Naive thymus-derived CD4-positive, alpha-beta T cell (primary cell): ENCODE measurements at regions not wholly inside any gene's neighbourhood (a gene's known extent, or its start where the extent isn't known, plus 50 kb on each side); places are given as distances from the start of the nearest gene placed in this dataset.

Source experiments
- ATAC-seq: fragments of 150-1000 bp; cut with Tn5 transposase; 2 replicates; pipeline ENCODE4 v1.10.0; 2021; ENCODE audit warnings: mild to moderate bottlenecking, moderate library complexity
- CTCF ChIA-PET: fragments of 350-600 bp; sonication (Branson Sonifier 250); formaldehyde crosslinking; loops from one replicate; lab custom pipeline; 2021; ENCODE audit warnings: antibody characterized with exemption; lab: Charles Lee
- POLR2A ChIA-PET: fragments of 350-600 bp; sonication (Branson Sonifier 250); formaldehyde crosslinking; loops from one replicate; lab custom pipeline; 2021; ENCODE audit warnings: antibody characterized with exemption, inconsistent platforms; lab: Charles Lee
- DNase-seq, 9 donors: peaks; one replicate each; pipeline versions ENCODE4 v3.0.0 to v3.0.0-alpha.2; 2020 to 2022; ENCODE audit warnings: mixed read lengths in 1 of 9
- H3K27ac ChIP-seq: one replicate; pipeline ENCODE4 v1.7.0; 2013; ENCODE audit warnings: mild to moderate bottlenecking, low read depth, low read length, moderate library complexity
- H3K27me3 ChIP-seq, 2 donors: one replicate each; pipeline ENCODE4 v1.7.0; 2013; ENCODE audit warnings: low read length in 2 of 2, mild to moderate bottlenecking in 2 of 2, moderate library complexity in 2 of 2; ENCODE audit not compliant: control insufficient read depth in 2 of 2, insufficient read depth in 2 of 2
- H3K36me3 ChIP-seq, 3 experiments: 1 replicate in 2 of 3; 2 replicates in 1 of 3; pipeline ENCODE4 v1.7.0; 2013; ENCODE audit warnings: low read length in 3 of 3, mild to moderate bottlenecking in 3 of 3, moderate library complexity in 1 of 3; ENCODE audit not compliant: insufficient read depth in 3 of 3, control insufficient read depth in 2 of 3
- H3K4me1 ChIP-seq, 2 donors: one replicate each; pipeline ENCODE4 v1.7.0; 2013; ENCODE audit warnings: low read length in 2 of 2, mild to moderate bottlenecking in 2 of 2, moderate library complexity in 1 of 2; ENCODE audit not compliant: control insufficient read depth in 2 of 2, insufficient read depth in 2 of 2
- H3K4me3 ChIP-seq: 2 replicates; pipeline ENCODE4 v1.7.0; 2013; ENCODE audit warnings: mild to moderate bottlenecking, low read length
- H3K9me3 ChIP-seq, 3 experiments: 1 replicate in 2 of 3; 2 replicates in 1 of 3; pipeline ENCODE4 v1.7.0; 2013; ENCODE audit warnings: low read length in 3 of 3; ENCODE audit not compliant: control insufficient read depth in 2 of 3
- H3K27ac Mint-ChIP-seq, 9 donors: one replicate each; pipeline ENCODE4 v1.8.0; 2020 to 2022; ENCODE audit warnings: mixed read lengths in 9 of 9, mild to moderate bottlenecking in 8 of 9, moderate library complexity in 5 of 9, inconsistent platforms in 2 of 9
- H3K27me3 Mint-ChIP-seq, 5 donors: one replicate each; pipeline ENCODE4 v1.8.0; 2021 to 2022; ENCODE audit warnings: mixed read lengths in 5 of 5, mild to moderate bottlenecking in 1 of 5
- H3K36me3 Mint-ChIP-seq, 5 donors: one replicate each; pipeline ENCODE4 v1.8.0; 2020 to 2022; ENCODE audit warnings: mixed read lengths in 5 of 5, mild to moderate bottlenecking in 3 of 5, inconsistent platforms in 1 of 5
- H3K4me1 Mint-ChIP-seq, 7 donors: one replicate each; pipeline ENCODE4 v1.8.0; 2020 to 2022; ENCODE audit warnings: mixed read lengths in 7 of 7, mild to moderate bottlenecking in 3 of 7, inconsistent platforms in 1 of 7
- H3K4me3 Mint-ChIP-seq, 10 donors: one replicate each; pipeline ENCODE4 v1.8.0; 2020 to 2022; ENCODE audit warnings: mild to moderate bottlenecking in 10 of 10, mixed read lengths in 10 of 10, moderate library complexity in 6 of 10, inconsistent platforms in 2 of 10
- H3K9me3 Mint-ChIP-seq, 11 donors: one replicate each; pipeline ENCODE4 v1.8.0; 2020 to 2022; ENCODE audit warnings: mixed read lengths in 11 of 11, mild to moderate bottlenecking in 4 of 11, inconsistent platforms in 1 of 11, moderate library complexity in 1 of 11
- intact Hi-C, 2 donors: fragments of 100-400 bp; cut with micrococcal nuclease; formaldehyde crosslinking; loops; one replicate each; pipeline ENCODE4 v1.15.1; 2023

DNA sequence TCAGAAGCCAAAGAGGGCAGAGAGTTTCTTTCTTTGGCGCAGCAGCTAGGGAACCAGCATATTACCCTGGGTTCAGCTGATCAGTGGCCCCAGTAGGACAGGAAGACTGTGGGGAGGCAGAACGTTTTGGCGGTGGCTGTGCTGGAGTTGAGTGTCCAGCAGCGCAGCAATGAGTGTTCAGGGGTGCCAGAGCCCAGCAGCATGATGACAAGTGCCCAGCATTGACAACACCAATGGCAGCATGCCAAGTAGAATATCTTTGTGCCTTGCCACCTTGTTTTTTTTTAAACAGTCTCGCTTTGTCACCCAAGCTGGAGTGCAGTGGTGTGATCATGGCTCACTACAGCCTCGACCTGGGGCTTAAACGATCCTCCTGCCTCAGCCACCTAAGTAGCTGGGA, 106.7 kb upstream of the CDC42BPA start:
- ATAC-seq = no peak
- H3K27me3 Mint-ChIP-seq = peaks cover 0 to 29% (median 21%) of the 10 kb centered on the region in 5 donors
- POLR2A ChIA-PET = no interaction called here
- Histone ChIP-seq H3K27ac (no peak overlapping the region), H3K9me3 (no peaks in the 10 kb centered on the region), H3K27me3 (peaks cover 0 to 4% of the 10 kb centered on the region in 2 donors), H3K4me3 (no peak overlapping the region), H3K4me1 (no peaks in the 10 kb centered on the region), H3K36me3 (no peaks in the 10 kb centered on the region)
- H3K36me3 Mint-ChIP-seq = no peaks in the 10 kb centered on the region
- no peak overlapping the region for H3K4me3 Mint-ChIP-seq
- no peak for DNase-seq
- no peaks in the 10 kb centered on the region for H3K4me1 Mint-ChIP-seq
- H3K9me3 Mint-ChIP-seq = peaks cover 0 to 2% (median 0%) of the 10 kb centered on the region in 11 donors
- intact Hi-C loops = no loop called here
- CTCF ChIA-PET = no interaction called here
- no peak overlapping the region for H3K27ac Mint-ChIP-seq

DNA sequence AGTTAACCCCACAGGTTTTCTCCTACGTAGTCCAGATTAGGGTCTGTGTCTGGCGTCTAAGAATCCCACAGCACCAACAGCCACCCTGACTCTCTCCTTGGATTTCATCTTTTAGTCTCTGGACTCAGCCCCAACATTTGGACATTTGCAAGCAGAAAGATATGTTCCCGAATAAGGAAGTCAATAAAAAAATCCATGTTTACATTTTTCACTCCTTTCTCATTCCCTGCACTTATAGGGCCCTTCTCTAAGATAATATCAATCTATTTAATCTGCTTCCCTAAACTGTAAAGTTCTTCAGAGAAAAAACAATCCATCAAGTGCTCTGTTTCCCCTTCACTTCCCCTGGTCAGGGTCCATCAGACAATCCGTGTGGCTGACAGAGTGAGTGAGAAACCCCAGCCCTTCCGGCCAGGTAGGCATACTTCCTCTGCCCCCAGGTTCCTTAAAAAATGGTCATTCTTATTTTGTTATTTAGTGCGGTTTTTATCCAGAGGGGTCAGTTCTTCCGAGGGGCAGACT, 105.9 kb upstream of the CDC42BPA start:
- Histone ChIP-seq H3K27me3 (peaks cover 0 to 4% of the 10 kb centered on the region in 2 donors), H3K4me1 (no peaks in the 10 kb centered on the region), H3K4me3 (no peak overlapping the region), H3K36me3 (no peaks in the 10 kb centered on the region), H3K27ac (no peak overlapping the region), H3K9me3 (no peaks in the 10 kb centered on the region)
- ATAC-seq = no peak
- Mint-ChIP-seq H3K36me3 (no peaks in the 10 kb centered on the region), H3K27ac (no peak overlapping the region), H3K27me3 (peaks cover 0 to 31% (median 23%) of the 10 kb centered on the region in 5 donors), H3K9me3 (peaks cover 0 to 2% (median 0%) of the 10 kb centered on the region in 11 donors), H3K4me3 (no peak overlapping the region), H3K4me1 (no peaks in the 10 kb centered on the region)
- DNase-seq = no peak
- ChIA-PET POLR2A (no interaction called here), CTCF (no interaction called here)
- intact Hi-C loops = no loop called here

DNA sequence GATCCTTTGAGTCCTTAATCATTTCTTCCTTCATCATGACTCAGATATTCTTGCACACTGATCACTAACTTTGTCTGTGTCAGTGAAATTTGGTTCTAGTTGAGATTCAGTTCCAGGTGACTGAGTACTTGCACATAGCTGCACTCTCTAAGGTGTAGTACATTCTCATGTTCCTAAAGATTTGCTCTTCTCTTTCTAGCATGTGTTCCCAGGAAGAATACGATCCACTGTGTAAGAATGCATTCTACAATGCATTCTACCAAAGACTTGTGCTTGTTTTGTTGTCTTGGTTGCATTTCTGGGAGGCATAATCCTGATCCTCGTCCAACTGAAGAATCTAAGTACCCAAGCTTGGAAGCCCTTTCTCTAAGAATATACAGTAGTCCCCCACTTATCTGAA, 104.3 kb upstream of the CDC42BPA start:
- Histone ChIP-seq H3K4me1 (no peaks in the 10 kb centered on the region), H3K4me3 (no peak overlapping the region), H3K36me3 (no peaks in the 10 kb centered on the region), H3K27me3 (peaks cover 0 to 4% of the 10 kb centered on the region in 2 donors), H3K9me3 (no peaks in the 10 kb centered on the region), H3K27ac (no peak overlapping the region)
- intact Hi-C loops = no loop called here
- POLR2A ChIA-PET = no interaction called here
- no peak for ATAC-seq
- DNase-seq = no peak
- Mint-ChIP-seq H3K27me3 (peaks cover under 1 to 31% (median 22%) of the 10 kb centered on the region in 5 donors), H3K4me3 (no peak overlapping the region), H3K27ac (no peak overlapping the region), H3K9me3 (peaks cover 0 to 2% (median 0%) of the 10 kb centered on the region in 11 donors), H3K4me1 (no peaks in the 10 kb centered on the region), H3K36me3 (no peaks in the 10 kb centered on the region)
- CTCF ChIA-PET = interaction anchor here (0.6 kb wide), 1 partner anchor 539 kb away, joined by 3 read pairs; no protein-coding TSS in a partner anchor

DNA sequence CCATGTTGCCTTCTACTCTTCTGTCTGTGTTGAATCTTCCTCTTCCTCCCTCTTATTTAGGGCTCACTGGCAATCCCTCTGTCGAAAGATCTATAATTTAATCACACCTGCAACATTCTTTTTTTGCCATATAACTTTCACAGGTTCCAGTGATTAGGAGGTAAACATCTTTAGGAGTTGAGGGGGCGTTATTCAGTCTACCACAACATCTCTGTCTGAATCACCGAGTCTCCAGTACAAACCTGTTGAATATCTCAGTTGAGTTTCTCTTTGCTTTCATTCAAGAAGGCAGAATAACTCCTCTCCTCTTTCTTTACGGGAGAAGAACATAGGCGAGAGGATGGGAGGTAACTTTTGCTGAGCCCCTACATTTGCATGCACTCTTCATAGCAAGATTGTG, 101.9 kb upstream of the CDC42BPA start:
- POLR2A ChIA-PET = no interaction called here
- Histone ChIP-seq H3K9me3 (no peaks in the 10 kb centered on the region), H3K36me3 (no peaks in the 10 kb centered on the region), H3K27me3 (peaks cover 0 to 4% of the 10 kb centered on the region in 2 donors), H3K4me3 (no peak overlapping the region), H3K4me1 (no peaks in the 10 kb centered on the region), H3K27ac (no peak overlapping the region)
- ATAC-seq (no peak), DNase-seq (no peak)
- H3K4me1 Mint-ChIP-seq = no peaks in the 10 kb centered on the region
- CTCF ChIA-PET = no interaction called here
- H3K27ac Mint-ChIP-seq = no peak overlapping the region
- H3K36me3 Mint-ChIP-seq = no peaks in the 10 kb centered on the region
- peaks cover 5 to 30% (median 20%) of the 10 kb centered on the region in 5 donors for H3K27me3 Mint-ChIP-seq
- H3K9me3 Mint-ChIP-seq = peaks cover 0 to 2% (median 0%) of the 10 kb centered on the region in 11 donors
- intact Hi-C loops = no loop called here
- H3K4me3 Mint-ChIP-seq = no peak overlapping the region

DNA sequence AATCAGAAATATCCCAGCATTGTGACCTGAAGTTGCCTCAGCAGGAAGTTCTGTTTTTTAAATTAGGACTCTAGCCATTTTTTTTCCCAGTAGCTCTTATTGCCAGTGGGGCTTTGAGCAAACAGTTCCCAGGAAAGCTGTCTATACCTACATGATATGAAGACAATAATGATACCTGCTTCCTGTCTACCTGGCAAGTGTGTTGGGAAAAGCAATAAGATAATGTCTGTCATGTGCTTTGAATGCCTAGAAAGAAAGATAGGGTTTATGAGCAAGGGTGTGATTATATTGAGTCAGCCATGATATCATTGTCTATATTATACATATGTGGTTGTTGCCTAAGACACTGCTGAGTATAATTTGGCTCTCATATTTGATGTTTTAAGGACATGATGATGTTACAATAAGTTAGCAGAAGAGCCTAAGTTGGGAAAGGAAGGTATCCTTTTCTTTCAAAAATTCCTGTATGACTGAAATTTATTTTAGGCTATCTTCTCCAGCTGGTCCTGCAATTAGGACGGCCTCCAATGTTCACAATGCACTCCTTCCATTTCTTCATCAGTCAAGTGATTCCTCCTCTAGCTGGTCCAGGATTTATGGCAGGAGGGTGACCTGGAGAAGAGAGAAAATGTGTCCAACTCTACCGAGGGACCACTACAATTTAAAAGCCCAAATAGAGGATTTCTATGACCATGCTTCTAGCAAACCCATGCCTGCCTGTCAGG, 99.6 kb upstream of the CDC42BPA start:
- CTCF ChIA-PET = no interaction called here
- no peak overlapping the region for H3K27ac Mint-ChIP-seq
- intact Hi-C loops = no loop called here

DNA sequence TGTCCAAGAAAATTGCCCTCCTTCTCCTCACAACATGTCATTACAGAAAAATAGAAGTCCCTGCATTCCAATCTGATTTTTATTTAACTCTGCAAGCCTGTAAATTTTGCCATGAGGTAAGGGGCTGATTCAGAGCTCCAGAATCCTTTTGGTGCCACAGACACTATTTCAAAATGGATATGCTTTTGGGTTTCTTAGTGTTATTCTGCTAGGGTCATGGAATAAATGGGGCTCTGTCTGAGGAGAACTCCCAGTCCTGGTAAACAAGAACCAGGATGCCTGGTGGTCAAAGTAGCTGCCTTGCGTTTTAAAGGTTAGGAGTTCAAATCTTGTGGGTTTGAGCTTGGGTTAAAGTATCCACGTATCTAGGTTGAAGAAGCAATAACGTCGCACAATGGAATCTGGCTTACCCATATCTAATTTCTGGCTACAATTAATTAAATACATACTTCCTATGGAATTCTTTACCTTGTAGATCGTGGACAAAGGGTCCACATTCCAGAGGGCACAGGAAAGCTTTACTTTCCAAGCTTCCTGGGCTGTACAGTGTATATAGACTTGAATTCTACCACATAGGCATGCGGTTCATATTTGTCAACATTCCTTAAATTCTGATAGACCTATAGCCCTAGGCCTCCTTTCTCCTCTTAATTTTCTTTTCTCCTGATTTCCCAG, 98.0 kb upstream of the CDC42BPA start:
- CTCF ChIA-PET = no interaction called here
- H3K27me3 Mint-ChIP-seq = peaks cover 6 to 19% (median 16%) of the 10 kb centered on the region in 5 donors
- ATAC-seq = no peak

More for the DNA sequence above, 99.6 kb upstream of the CDC42BPA start:
- H3K4me3 ChIP-seq = no peak overlapping the region
- H3K36me3 Mint-ChIP-seq = no peaks in the 10 kb centered on the region
- H3K27me3 ChIP-seq = no peaks in the 10 kb centered on the region
- no peak for DNase-seq
- H3K9me3 ChIP-seq = no peaks in the 10 kb centered on the region
- no peak for ATAC-seq
- H3K9me3 Mint-ChIP-seq = peaks cover 0 to 2% (median 0%) of the 10 kb centered on the region in 11 donors
- H3K4me1 ChIP-seq = no peaks in the 10 kb centered on the region
- H3K27ac ChIP-seq = no peak overlapping the region
- POLR2A ChIA-PET = no interaction called here
- H3K4me3 Mint-ChIP-seq = no peak overlapping the region
- H3K4me1 Mint-ChIP-seq = no peaks in the 10 kb centered on the region
- H3K36me3 ChIP-seq = no peaks in the 10 kb centered on the region
- H3K27me3 Mint-ChIP-seq = peaks cover 7 to 28% (median 12%) of the 10 kb centered on the region in 5 donors

More for the DNA sequence above, 98.0 kb upstream of the CDC42BPA start:
- intact Hi-C loops = no loop called here
- Mint-ChIP-seq H3K36me3 (no peaks in the 10 kb centered on the region), H3K4me1 (no peaks in the 10 kb centered on the region), H3K9me3 (no peaks in the 10 kb centered on the region), H3K4me3 (no peak overlapping the region), H3K27ac (no peak overlapping the region)
- POLR2A ChIA-PET = no interaction called here
- no peak overlapping the region for H3K4me3 ChIP-seq
- no peak for DNase-seq
- H3K27me3 ChIP-seq = no peaks in the 10 kb centered on the region
- H3K27ac ChIP-seq = no peak overlapping the region
- H3K36me3 ChIP-seq = no peaks in the 10 kb centered on the region
- H3K4me1 ChIP-seq = no peaks in the 10 kb centered on the region
- no peaks in the 10 kb centered on the region for H3K9me3 ChIP-seq
